Neural crest cell (in vitro differentiated cells): ENCODE measurements at regions not wholly inside any gene's neighbourhood (a gene's known extent, or its start where the extent isn't known, plus 50 kb on each side); places are given as distances from the start of the nearest gene placed in this dataset.
"Not testable (repeated sequence)": the region's sequence is repeated elsewhere in the genome, so short reads cannot be mapped to it uniquely, and the experiment has no call there.

Experiments used
- DNase-seq: peaks from one replicate; pipeline ENCODE4 v3.0.0; 2021; ENCODE audit warnings: low read depth, mixed read lengths, low spot score
- H3K27ac Mint-ChIP-seq: one replicate; pipeline ENCODE4 v1.8.0; 2021; ENCODE audit warnings: mild to moderate bottlenecking, mixed read lengths; ENCODE audit not compliant: unreplicated experiment
- H3K27me3 Mint-ChIP-seq: 2 replicates; pipeline ENCODE4 v1.8.0; 2021; ENCODE audit warnings: low read depth, mild to moderate bottlenecking, mixed read lengths
- H3K36me3 Mint-ChIP-seq: 2 replicates; pipeline ENCODE4 v1.8.0; 2021; ENCODE audit warnings: low read depth, mild to moderate bottlenecking, mixed read lengths
- H3K4me1 Mint-ChIP-seq: 2 replicates; pipeline ENCODE4 v1.8.0; 2021; ENCODE audit warnings: mixed read lengths
- H3K4me3 Mint-ChIP-seq: one replicate; pipeline ENCODE4 v1.8.0; 2021; ENCODE audit warnings: mild to moderate bottlenecking, mixed read lengths
- H3K9me3 Mint-ChIP-seq: 2 replicates; pipeline ENCODE4 v1.8.0; 2021; ENCODE audit warnings: mixed read lengths
- CTCF ChIP-seq: fragments of 200-600 bp; sonication (generic); conservative IDR thresholded peaks from 2 replicates; pipeline ENCODE4 v1.5.0; 2021; ENCODE audit warnings: antibody characterized with exemption, mild to moderate bottlenecking

GRCh38 chr2:58601017-58601416, 359.9 kb upstream of the FANCL start:
- H3K9me3 Mint-ChIP-seq = peaks cover 7% of the 10 kb centered on the region
- H3K36me3 Mint-ChIP-seq = no peaks in the 10 kb centered on the region
- DNase-seq = no peak

GRCh38 chr2:58598171-58598570, 357.0 kb upstream of the FANCL start:
- H3K36me3 Mint-ChIP-seq = no peaks in the 10 kb centered on the region
- H3K4me3 Mint-ChIP-seq = no peak overlapping the region
- no peak for DNase-seq
- no peak overlapping the region for H3K27ac Mint-ChIP-seq
- peaks cover 7% of the 10 kb centered on the region for H3K9me3 Mint-ChIP-seq
- H3K27me3 Mint-ChIP-seq = no peaks in the 10 kb centered on the region
- TF ChIP-seq CTCF = no peak
- H3K4me1 Mint-ChIP-seq = no peaks in the 10 kb centered on the region

More at GRCh38 chr2:58601017-58601416, 359.9 kb upstream of the FANCL start:
- Mint-ChIP-seq H3K4me1 (no peaks in the 10 kb centered on the region), H3K27ac (no peak overlapping the region), H3K4me3 (no peak overlapping the region), H3K27me3 (no peaks in the 10 kb centered on the region)
- no peak for TF ChIP-seq CTCF

- TF ChIP-seq CTCF = no peak
- DNase-seq = no peak
- Mint-ChIP-seq H3K9me3 (peaks cover 7% of the 10 kb centered on the region), H3K27ac (no peak overlapping the region), H3K4me1 (no peaks in the 10 kb centered on the region), H3K4me3 (no peak overlapping the region), H3K27me3 (no peaks in the 10 kb centered on the region), H3K36me3 (no peaks in the 10 kb centered on the region)
Observed at GRCh38 chr2:58595714-58596113, 354.6 kb upstream of the FANCL start.

GRCh38 chr2:58594762-58595161, 353.6 kb upstream of the FANCL start:
- Mint-ChIP-seq H3K4me3 (no peak overlapping the region), H3K36me3 (no peaks in the 10 kb centered on the region)

GRCh38 chr2:58594175-58594574, 353.1 kb upstream of the FANCL start:
- no peak overlapping the region for H3K4me3 Mint-ChIP-seq
- H3K4me1 Mint-ChIP-seq = no peaks in the 10 kb centered on the region
- H3K27me3 Mint-ChIP-seq = no peaks in the 10 kb centered on the region
- no peak overlapping the region for H3K27ac Mint-ChIP-seq
- H3K9me3 Mint-ChIP-seq = peaks cover 7% of the 10 kb centered on the region
- no peaks in the 10 kb centered on the region for H3K36me3 Mint-ChIP-seq
- TF ChIP-seq CTCF = peak; percentile 39
- no peak for DNase-seq

More at GRCh38 chr2:58594762-58595161, 353.6 kb upstream of the FANCL start:
- no peaks in the 10 kb centered on the region for H3K4me1 Mint-ChIP-seq
- no peaks in the 10 kb centered on the region for H3K27me3 Mint-ChIP-seq
- DNase-seq = no peak
- no peak overlapping the region for H3K27ac Mint-ChIP-seq
- no peak for TF ChIP-seq CTCF
- H3K9me3 Mint-ChIP-seq = peaks cover 7% of the 10 kb centered on the region

DNA sequence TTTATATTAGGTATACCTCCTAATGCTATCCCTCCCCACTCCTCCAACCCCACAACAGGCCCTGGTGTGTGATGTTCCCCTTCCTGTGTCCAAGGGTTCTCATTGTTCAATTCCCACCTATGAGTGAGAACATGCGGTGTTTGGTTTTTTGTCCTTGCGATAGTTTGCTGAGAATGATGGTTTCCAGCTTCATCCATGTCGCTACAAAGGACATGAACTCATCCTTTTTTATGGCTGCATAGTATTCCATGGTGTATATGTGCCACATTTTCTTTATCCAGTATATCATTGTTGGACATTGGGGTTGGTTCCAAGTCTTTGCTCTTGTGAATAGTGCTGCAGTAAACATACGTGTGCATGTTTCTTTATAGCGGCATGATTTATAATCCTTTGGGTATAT, 345.1 kb upstream of the FANCL start:
- not testable (repeated sequence) for H3K36me3 Mint-ChIP-seq, H3K4me1 Mint-ChIP-seq, H3K27me3 Mint-ChIP-seq, H3K27ac Mint-ChIP-seq, H3K4me3 Mint-ChIP-seq, H3K9me3 Mint-ChIP-seq, DNase-seq
